GM12878 (cell line): ENCODE measurements at regions not wholly inside any gene's neighbourhood (a gene's known extent, or its start where the extent isn't known, plus 50 kb on each side); places are given as distances from the start of the nearest gene placed in this dataset.

ENCODE experiments used
- CREB1 ChIP-seq: IDR thresholded peaks from 2 replicates; pipeline ENCODE4 v1.6.1; 2012; ENCODE audit warnings: low read depth, mild to moderate bottlenecking, inconsistent platforms
- EP300 ChIP-seq, 2 experiments: fragments of 150-350 bp in 1 of 2; IDR thresholded peaks; 2 replicates each; pipeline ENCODE4 v1.6.1; 2011 to 2012; ENCODE audit warnings: low read depth in 2 of 2, low read length in 2 of 2, borderline replicate concordance in 1 of 2, improper control_type of control experiment in 1 of 2, inconsistent platforms in 1 of 2; ENCODE audit not compliant: control insufficient read depth in 1 of 2
- POLR2A ChIP-seq: IDR thresholded peaks from 2 replicates; pipeline ENCODE4 v1.6.1; 2011; ENCODE audit warnings: low read depth, mild to moderate bottlenecking, low read length
- SIN3A ChIP-seq: IDR thresholded peaks from 2 replicates; pipeline ENCODE4 v1.6.1; 2012; ENCODE audit warnings: low read depth, low read length, improper control_type of control experiment
- SMAD1 ChIP-seq: fragments of 450-650 bp; IDR thresholded peaks from 2 replicates; pipeline ENCODE4 v1.6.1; 2018; ENCODE audit warnings: mild to moderate bottlenecking, low read depth; ENCODE audit not compliant: partially characterized antibody
- TF ChIP-seq, protein P1 (sequence below), 3 experiments: IDR thresholded peaks in 2 of 3; conservative IDR thresholded peaks in 1 of 3; 2 replicates each; pipeline ENCODE4 v1.5.1; 2011; ENCODE audit warnings: low read depth in 3 of 3, low read length in 3 of 3, mild to moderate bottlenecking in 3 of 3, control low read depth in 2 of 3, moderate library complexity in 2 of 3, inconsistent platforms in 1 of 3, mixed read lengths in 1 of 3; ENCODE audit not compliant: control insufficient read depth in 2 of 3, insufficient read depth in 1 of 3; ENCODE audit errors: extremely low read depth in 1 of 3

GRCh38 chr21:19713313-19713712, 1284.9 kb upstream of the NCAM2 start:
- TF ChIP-seq SMAD1 (no peak), EP300 (IDR thresholded peaks at IDR 0.05; ENCODE audit: borderline replicate concordance in 1 of 2, control insufficient read depth in 1 of 2, low read depth in 2 of 2, low read length in 2 of 2) (no peak), CREB1 (no peak), SIN3A (no peak), POLR2A (no peak)
- TF ChIP-seq, protein P1, sequence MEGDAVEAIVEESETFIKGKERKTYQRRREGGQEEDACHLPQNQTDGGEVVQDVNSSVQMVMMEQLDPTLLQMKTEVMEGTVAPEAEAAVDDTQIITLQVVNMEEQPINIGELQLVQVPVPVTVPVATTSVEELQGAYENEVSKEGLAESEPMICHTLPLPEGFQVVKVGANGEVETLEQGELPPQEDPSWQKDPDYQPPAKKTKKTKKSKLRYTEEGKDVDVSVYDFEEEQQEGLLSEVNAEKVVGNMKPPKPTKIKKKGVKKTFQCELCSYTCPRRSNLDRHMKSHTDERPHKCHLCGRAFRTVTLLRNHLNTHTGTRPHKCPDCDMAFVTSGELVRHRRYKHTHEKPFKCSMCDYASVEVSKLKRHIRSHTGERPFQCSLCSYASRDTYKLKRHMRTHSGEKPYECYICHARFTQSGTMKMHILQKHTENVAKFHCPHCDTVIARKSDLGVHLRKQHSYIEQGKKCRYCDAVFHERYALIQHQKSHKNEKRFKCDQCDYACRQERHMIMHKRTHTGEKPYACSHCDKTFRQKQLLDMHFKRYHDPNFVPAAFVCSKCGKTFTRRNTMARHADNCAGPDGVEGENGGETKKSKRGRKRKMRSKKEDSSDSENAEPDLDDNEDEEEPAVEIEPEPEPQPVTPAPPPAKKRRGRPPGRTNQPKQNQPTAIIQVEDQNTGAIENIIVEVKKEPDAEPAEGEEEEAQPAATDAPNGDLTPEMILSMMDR (IDR thresholded peaks at IDR 0.05 in 2 of 3, conservative IDR thresholded peaks at IDR 0.05 in 1 of 3; ENCODE audit: control insufficient read depth in 2 of 3, extremely low read depth in 1 of 3, insufficient read depth in 1 of 3, low read depth in 3 of 3, low read length in 3 of 3): no peak
